ENCODE measurements at regions not wholly inside any gene's neighbourhood (a gene's known extent, or its start where the extent isn't known, plus 50 kb on each side); places are given as distances from the start of the nearest gene placed in this dataset.
"Not testable (repeated sequence)": the region's sequence is repeated elsewhere in the genome, so short reads cannot be mapped to it uniquely, and the experiment has no call there.

DNA sequence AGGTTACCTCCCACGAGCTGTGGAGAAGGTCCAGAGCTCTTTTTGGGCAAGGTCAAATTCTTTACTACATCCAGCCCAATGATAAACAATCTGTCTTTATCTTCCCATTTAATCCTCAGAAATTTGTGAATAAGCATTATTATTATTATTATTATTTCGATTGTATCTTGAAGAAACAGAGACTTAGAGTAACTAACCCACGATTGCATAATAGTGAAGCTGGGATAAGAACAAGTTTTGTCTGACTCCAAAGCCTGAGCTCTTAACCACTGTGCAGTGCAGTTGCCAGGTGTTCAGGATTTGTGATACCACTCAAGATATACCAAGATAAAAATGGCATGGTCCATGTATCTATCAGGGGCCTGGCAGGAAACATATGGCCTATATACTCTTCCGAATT lies 166.5 kb upstream of the LDB2 start:
- DNase-seq: no peak

DNA sequence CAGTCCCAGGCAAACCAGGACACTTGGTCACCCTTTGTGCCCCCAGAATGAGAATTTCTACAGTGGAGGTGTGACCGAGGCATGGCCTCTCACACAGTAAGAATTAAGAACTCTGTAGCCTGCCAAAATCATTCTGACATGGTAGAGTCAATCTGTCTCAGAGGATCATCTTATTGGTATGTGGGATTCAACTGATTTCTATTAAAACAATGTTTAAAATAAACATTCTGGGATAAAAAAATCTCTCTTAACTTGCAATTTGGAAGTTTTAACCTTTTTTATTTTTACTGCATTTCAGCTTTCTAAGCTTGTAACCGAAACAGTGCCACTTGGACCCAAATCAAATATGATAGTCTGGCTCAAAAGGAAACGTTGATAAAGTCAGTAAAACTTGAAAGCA lies 165.4 kb upstream of the LDB2 start:
- no peak for DNase-seq

DNA sequence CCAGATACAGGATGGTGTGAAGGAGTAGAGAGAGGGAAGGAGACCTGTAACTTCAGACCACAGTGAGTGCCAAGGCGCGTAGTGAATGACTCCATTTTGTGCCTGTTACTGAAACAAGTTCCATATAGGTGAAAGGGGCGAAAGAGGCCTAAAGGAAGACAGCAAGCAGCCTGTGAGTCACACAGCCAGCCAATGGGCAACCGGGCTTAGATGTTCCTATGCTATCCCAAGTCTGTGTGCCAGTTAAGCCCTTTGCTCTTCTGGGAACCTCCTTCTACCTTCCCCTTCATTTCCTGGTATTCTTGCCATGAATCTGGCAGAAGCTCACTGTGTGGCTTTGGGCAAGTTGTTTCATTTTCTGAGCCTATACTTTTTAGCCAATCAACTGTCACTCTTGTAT lies 161.8 kb upstream of the LDB2 start:
- DNase-seq: no peak

DNA sequence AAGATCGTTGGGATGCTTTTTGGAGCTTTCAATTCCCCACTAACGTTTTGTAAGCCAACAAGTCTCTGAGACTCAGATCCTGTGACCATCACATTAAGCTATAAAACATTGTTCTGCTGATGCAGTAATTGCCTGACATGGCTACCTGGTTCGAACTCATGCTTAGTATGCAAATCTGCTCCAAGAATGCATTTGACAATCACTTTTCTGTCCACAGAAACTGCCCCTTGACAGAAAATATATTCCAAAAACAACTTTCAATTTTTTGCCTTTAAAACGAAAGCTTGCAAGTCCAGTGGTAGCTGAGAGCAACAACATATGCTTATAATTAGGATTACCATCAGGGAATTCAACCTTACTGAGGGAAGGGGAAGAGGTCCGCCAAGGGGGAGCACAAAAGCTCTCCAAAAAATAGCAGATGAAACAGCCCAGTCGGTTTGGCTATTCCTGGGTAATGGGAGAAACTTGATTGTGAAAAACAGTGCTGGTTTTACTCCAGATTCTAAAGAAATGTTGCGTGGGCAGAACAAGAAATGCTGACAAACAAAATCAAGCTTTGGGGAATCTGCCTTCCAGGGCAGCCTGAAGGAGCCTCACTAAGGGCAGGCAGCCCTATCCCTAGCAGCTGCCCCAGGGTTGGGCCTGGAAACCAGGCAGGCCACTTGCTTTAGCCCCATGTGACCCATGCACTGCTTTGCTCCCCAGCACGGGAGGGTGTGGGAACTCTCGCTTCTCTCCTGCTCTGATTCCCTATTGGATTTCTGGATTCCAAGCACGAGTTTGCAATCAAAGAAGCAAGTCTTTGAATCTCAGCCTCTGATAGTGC lies 160.7 kb upstream of the LDB2 start:
- DNase-seq: peak; percentile 19

DNA sequence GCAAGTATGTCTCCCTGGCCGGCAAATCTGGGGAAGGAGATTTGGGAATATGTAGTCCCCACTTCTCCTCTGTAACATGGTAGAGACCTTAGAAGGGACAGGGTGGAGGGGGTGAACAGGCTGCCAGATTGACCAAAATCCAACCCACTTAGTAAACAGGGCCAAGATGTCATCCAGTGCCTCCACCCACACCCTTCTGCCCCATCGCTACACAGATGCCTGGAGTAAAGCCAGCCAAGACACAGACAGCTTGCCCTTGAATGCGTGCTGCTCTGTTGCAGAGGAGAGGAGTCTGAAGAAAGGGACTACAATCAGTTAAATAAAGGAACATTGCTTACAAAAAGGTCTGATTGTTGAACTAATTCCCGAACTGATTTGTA lies 160.1 kb upstream of the LDB2 start:
- no peak for DNase-seq

- DNase-seq: no peak
Observed at GRCh38 chr4:17057035-17057434, 158.6 kb upstream of the LDB2 start.

DNA sequence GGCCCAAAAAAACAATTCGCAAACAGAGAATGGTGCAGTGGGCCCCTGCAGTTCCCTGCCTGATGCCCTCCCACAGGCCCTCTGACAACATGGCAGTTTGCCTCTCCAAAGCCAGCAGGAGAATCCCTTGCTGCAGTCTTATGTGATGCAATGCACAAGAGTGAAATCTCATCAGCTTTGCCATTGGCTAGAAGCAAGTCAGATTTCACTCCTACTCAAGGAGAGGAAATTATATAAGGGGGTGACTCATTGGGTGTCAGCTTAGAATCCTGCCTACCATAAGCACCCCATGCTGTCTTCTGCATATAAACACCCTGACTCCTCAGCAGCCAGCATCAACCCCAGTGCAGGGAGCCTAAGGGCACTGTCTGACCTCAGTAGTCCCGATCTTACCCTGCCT lies 157.3 kb upstream of the LDB2 start:
- DNase-seq: no peak

- DNase-seq: no peak
Observed at GRCh38 chr4:17045866-17046265, 147.4 kb upstream of the LDB2 start.

- DNase-seq: no peak
Observed at GRCh38 chr4:17038510-17039176, 140.2 kb upstream of the LDB2 start.

DNA sequence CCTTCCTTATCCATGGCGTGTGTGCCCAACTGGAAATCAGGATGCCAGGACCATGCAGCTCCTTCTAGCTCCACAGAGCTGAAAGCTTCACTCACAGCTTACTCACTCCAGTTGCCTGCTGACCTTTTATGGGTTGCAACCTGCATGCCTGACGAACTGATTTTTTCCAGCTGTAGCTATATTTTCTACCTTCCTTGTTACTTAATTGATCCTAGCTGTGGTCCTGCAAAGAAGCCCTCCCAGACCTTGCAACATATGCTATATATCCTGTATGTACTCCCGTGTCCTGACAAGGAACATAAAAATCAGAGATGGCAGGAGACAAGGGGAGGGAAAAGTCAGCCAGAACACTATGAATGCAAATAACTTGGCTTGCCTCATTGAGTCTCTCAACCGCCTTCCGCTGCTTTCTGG lies 135.3 kb upstream of the LDB2 start:
- peak; percentile 73 for DNase-seq

- peak; percentile 71 for DNase-seq
Observed at GRCh38 chr4:17033025-17033767, 134.8 kb upstream of the LDB2 start.

DNA sequence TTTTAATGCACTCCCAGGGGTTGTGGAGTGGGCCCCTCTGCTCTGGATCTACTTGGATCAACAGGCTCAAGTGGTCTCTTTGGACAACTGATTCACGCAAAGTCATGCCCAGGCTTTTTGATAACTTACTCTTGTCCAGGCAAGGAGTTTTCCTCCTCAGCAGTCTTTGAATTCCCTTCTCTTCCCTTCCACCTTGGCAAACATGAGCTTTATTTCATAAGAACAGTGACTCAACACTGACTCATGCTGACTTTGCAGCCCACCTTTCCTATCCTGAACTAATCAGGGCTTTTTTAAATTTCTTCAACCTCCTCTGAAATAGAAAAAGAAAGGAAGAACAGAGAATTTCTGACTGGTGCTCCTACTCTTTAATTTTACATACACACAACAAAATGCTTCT lies 132.1 kb upstream of the LDB2 start:
- DNase-seq: no peak

DNA sequence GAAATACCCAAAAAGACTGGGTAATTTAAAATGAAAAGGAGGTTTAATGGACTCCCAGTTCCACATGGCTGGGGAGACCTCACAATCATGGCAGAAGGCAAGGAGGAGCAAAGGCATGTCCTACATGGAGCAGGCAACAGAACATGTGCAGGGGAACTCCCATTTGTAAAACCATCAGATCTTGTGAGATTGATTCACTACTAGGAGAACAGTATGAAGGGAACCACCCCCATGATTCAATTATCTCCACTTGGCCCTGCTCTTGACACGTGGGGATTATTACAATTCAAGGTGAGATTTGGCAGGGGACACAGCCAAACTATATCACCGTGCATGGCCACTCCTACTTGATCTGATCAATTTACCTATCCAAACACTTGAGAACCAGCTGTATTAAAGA lies 131.5 kb upstream of the LDB2 start:
- DNase-seq: no peak

- DNase-seq: no peak
Observed at GRCh38 chr4:17029432-17029831, 131.0 kb upstream of the LDB2 start.

GRCh38 chr4:17027495-17027894 lies 129.1 kb upstream of the LDB2 start:
- DNase-seq: no peak

DNA sequence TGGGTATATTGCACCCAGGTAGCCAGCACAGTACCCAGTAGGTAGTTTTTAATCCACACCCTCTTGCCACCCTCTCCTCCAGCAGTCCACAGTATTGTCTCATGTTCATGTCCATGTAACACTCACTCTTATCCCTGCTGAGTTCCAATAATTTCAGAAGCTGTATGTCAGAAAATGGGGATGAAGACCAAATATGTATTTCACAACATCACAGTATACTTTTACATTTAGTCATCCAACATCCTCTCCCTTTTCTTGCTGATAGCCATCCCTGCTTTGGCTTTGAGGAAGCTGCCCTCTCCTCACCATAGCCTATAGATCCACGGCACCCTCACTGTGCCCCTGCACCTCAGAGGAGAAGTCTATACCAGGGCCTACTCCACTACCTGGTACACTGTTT lies 126.0 kb upstream of the LDB2 start:
- no peak for DNase-seq

DNA sequence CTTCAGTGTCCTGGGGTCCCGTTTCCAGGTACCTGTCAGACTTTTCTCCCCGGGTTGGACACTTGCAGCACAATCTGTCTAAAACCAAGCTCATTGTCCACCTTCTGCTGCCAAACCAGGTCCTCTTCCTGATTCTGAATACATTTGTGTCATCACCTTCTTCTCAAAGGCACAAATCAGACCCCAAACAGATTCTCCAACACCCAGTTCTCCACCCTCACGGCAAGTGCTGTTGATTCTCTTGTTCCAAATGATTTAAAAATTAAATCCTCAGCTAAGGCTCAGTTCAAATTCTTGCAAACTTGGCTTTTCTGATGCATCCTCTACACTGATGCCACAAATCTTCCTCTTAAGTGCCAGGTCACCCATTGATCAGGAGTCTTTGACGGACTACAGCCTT lies 122.5 kb upstream of the LDB2 start:
- no peak for DNase-seq

GRCh38 chr4:17020451-17020850 lies 122.0 kb upstream of the LDB2 start:
- no peak for DNase-seq

- DNase-seq: not testable (repeated sequence)
Observed at GRCh38 chr4:17018621-17019020, 120.2 kb upstream of the LDB2 start.

GRCh38 chr4:17018013-17018412 lies 119.6 kb upstream of the LDB2 start:
- no peak for DNase-seq

GRCh38 chr4:17013382-17014006 lies 115.0 kb upstream of the LDB2 start:
- DNase-seq: no peak

DNA sequence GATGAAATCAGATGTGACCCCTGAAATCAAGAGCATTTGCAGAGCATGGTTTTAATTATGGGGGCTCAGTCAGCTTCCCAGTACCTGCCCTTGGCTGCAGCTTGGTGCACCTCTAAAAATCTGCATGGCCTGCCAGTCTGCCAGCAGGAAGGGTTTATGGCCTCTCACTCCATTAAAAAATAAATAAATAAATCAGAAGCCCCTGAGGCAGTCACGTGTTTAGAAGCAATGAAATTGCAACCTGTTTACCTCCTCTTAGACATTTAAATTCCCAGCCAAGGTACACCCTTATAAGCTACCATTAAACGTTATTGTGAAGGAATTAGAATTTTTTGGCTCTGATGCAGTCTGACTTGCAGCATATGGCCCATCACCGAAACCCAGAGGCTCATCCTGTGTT lies 114.0 kb upstream of the LDB2 start:
- DNase-seq: no peak

All from renal pelvis (tissue), 1 donor.